ENCODE measurements at regions not wholly inside any gene's neighbourhood (a gene's known extent, or its start where the extent isn't known, plus 50 kb on each side); places are given as distances from the start of the nearest gene placed in this dataset.

- no CpG with 5 or more reads among the region's 2 CpGs for WGBS, 2 experiments (ENCODE audit: extremely low coverage in 2 of 2, insufficient read length in 1 of 2)
- in situ Hi-C loops (cut with MboI; ENCODE audit: low sequenced_read_pairs), result no loop called here
Measured at GRCh38 chr17:71494062-71494855, 626.6 kb upstream of the SOX9 start.

More at GRCh38 chr17:71494062-71494855, 626.6 kb upstream of the SOX9 start:
- Histone ChIP-seq H4K8ac (ENCODE audit: low read depth in 2 of 2, low read length in 2 of 2) (no peak overlapping the region), H3K4ac (ENCODE audit: low read depth, low read length) (no peak overlapping the region), H3K18ac (ENCODE audit: low read depth, low read length) (peak overlapping the region; percentile 24; the same call in 1 of the 2 replicates), H2BK120ac (ENCODE audit: low read depth, low read length) (no peak overlapping the region), H3K79me1 (ENCODE audit: low read depth in 1 of 2, low read length in 2 of 2) (no peaks in the 10 kb centered on the region), H3K4me1 (ENCODE audit: control insufficient read depth, insufficient read depth, low read length) (peaks cover 2% of the 10 kb centered on the region; the same call in 1 of the 2 replicates), H4K5ac (ENCODE audit: low read depth, low read length) (no peak overlapping the region), H3K27ac (ENCODE audit: insufficient read depth, low read length) (no peak overlapping the region), H2BK15ac (ENCODE audit: low read depth, low read length) (no peak overlapping the region; the same call in 2 of the 3 replicates), H3K9me3 (ENCODE audit: control insufficient read depth, insufficient read depth, low read length) (no peaks in the 10 kb centered on the region), H3K14ac (replicated peaks; ENCODE audit: low read depth, low read length) (no peak overlapping the region), H3K9me1 (ENCODE audit: insufficient read depth, low read length) (no peaks in the 10 kb centered on the region), H3K23ac (ENCODE audit: low read depth, low read length) (no peak overlapping the region), H2BK5ac (ENCODE audit: low read depth, low read length, poor library complexity, severe bottlenecking) (peak overlapping the region; percentile 41), H2BK20ac (ENCODE audit: low read depth, low read length) (peak overlapping the region; percentile 55; the same call in 1 of the 2 replicates), H3K4me2 (ENCODE audit: low read depth, low read length) (no peak overlapping the region), H3K9ac (ENCODE audit: low read depth, low read length) (no peak overlapping the region), H3K36me3 (ENCODE audit: control insufficient read depth, insufficient read depth, low read length) (no peaks in the 10 kb centered on the region), H4K91ac (ENCODE audit: insufficient read depth, low read depth, low read length) (no peak overlapping the region), H3K56ac (ENCODE audit: extremely low read depth, insufficient read depth, low read length) (no peak overlapping the region), H2AK5ac (ENCODE audit: low read depth, low read length) (no peak overlapping the region), H3K27me3 (ENCODE audit: control insufficient read depth, insufficient read depth, low read length) (no peaks in the 10 kb centered on the region), H4K20me1 (ENCODE audit: insufficient read depth, low read length) (no peaks in the 10 kb centered on the region), H2AK9ac (replicated peaks; ENCODE audit: low read depth, low read length, poor library complexity) (no peak overlapping the region), H2AFZ (replicated peaks; ENCODE audit: low read length, poor library complexity) (no peak overlapping the region), H3K4me3 (ENCODE audit: insufficient read depth, low read depth, low read length) (no peak overlapping the region)
- BruUV-seq (replicated peaks), result no TSS peak
- CTCF ChIA-PET, result interaction anchor here (0.7 kb wide), 1 partner anchor 430 kb away, joined by 5 read pairs; no protein-coding TSS in a partner anchor
- DNase-seq, result peak; percentile 28
- ATAC-seq (ENCODE audit: low read depth), result peak; percentile 73
- intact Hi-C loops (cut with micrococcal nuclease), result no loop called here
- POLR2A ChIA-PET (ENCODE audit: unreplicated experiment), result no interaction called here
- TF ChIP-seq MAFK (IDR thresholded peaks at IDR 0.05; ENCODE audit: low read depth, low read length), result no peak
- TF ChIP-seq CHD1 (IDR thresholded peaks at IDR 0.05; ENCODE audit: low read depth, low read length), result no peak
- no peak for TF ChIP-seq RCOR1 (IDR thresholded peaks at IDR 0.05; ENCODE audit: insufficient replicate concordance, low read length)
- TF ChIP-seq RFX5 (IDR thresholded peaks at IDR 0.05; ENCODE audit: low read depth, low read length), result no peak
- TF ChIP-seq SMC3 (IDR thresholded peaks at IDR 0.05; ENCODE audit: low read depth, low read length), result no peak
- no peak for TF ChIP-seq POLR2A (IDR thresholded peaks at IDR 0.05; ENCODE audit: low read depth, low read length)
- TF ChIP-seq MXI1 (IDR thresholded peaks at IDR 0.05; ENCODE audit: borderline replicate concordance, low read depth, low read length), result no peak
- no peak for TF ChIP-seq NFE2L2 (IDR thresholded peaks at IDR 0.05; ENCODE audit: low read depth, low read length)
- no peak for TF ChIP-seq USF2 (IDR thresholded peaks at IDR 0.05; ENCODE audit: low read depth, low read length)
- no peak for TF ChIP-seq MAZ (IDR thresholded peaks at IDR 0.05; ENCODE audit: borderline replicate concordance, low read depth, low read length)
- no peak for TF ChIP-seq FOS (IDR thresholded peaks at IDR 0.05; ENCODE audit: low read depth, low read length)
- no peak for TF ChIP-seq CEBPB (IDR thresholded peaks at IDR 0.05; ENCODE audit: low read depth, low read length)
- no peak for TF ChIP-seq CTCF (conservative IDR thresholded peaks at IDR 0.05; ENCODE audit: low read depth, low read length)
- TF ChIP-seq ELK1 (IDR thresholded peaks at IDR 0.05; ENCODE audit: borderline replicate concordance, low read depth, low read length), result no peak
- no peak for TF ChIP-seq BHLHE40 (IDR thresholded peaks at IDR 0.05; ENCODE audit: low read depth, low read length)
- dilution Hi-C loops (cut with HindIII; ENCODE audit: low sequenced_read_pairs, unreplicated experiment), result no loop called here

Data from IMR-90 (cell line).